ENCODE measurements at regions not wholly inside any gene's neighbourhood (a gene's known extent, or its start where the extent isn't known, plus 50 kb on each side); places are given as distances from the start of the nearest gene placed in this dataset.
"Not testable (repeated sequence)": the region's sequence is repeated elsewhere in the genome, so short reads cannot be mapped to it uniquely, and the experiment has no call there.

- TF ChIP-seq ZFX (IDR thresholded peaks at IDR 0.05; ENCODE audit: borderline replicate concordance) = no peak
- TF ChIP-seq, protein P1, sequence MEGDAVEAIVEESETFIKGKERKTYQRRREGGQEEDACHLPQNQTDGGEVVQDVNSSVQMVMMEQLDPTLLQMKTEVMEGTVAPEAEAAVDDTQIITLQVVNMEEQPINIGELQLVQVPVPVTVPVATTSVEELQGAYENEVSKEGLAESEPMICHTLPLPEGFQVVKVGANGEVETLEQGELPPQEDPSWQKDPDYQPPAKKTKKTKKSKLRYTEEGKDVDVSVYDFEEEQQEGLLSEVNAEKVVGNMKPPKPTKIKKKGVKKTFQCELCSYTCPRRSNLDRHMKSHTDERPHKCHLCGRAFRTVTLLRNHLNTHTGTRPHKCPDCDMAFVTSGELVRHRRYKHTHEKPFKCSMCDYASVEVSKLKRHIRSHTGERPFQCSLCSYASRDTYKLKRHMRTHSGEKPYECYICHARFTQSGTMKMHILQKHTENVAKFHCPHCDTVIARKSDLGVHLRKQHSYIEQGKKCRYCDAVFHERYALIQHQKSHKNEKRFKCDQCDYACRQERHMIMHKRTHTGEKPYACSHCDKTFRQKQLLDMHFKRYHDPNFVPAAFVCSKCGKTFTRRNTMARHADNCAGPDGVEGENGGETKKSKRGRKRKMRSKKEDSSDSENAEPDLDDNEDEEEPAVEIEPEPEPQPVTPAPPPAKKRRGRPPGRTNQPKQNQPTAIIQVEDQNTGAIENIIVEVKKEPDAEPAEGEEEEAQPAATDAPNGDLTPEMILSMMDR (IDR thresholded peaks at IDR 0.05) = no peak
- H3K27ac ChIP-seq = no peak overlapping the region
These were observed 364.2 kb downstream of the MAT2B start for GRCh38 chr5:163869581-163869980.

- TF ChIP-seq ZFX (IDR thresholded peaks at IDR 0.05; ENCODE audit: borderline replicate concordance) = no peak
- TF ChIP-seq, protein P1 (IDR thresholded peaks at IDR 0.05) = no peak
- H3K27ac ChIP-seq = no peak overlapping the region
These were observed 365.0 kb downstream of the MAT2B start for GRCh38 chr5:163870441-163870840.

DNA sequence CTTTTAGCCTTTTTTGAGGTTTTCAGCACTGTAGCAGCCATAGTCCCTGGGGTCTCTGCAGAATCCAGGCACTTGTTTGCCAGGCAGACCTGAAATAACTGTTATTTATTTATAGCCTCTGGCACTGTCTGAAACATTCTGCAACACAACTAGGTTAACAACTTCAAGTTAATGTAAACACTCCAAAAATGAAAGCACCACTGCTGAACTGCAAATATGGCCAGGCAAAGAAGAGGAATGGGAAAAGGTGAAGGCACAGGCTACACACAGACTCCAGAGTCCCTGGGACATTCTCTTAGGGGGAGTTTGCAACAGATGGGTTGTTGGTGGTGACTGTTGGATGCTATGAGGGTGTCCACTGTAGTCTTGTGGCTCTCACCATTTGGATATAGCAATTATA is 369.0 kb downstream of the MAT2B start:
- TF ChIP-seq, protein P1 (IDR thresholded peaks at IDR 0.05) = no peak
- TF ChIP-seq ZFX (IDR thresholded peaks at IDR 0.05; ENCODE audit: borderline replicate concordance) = no peak
- H3K27ac ChIP-seq = no peak overlapping the region

- H3K27ac ChIP-seq = not testable (repeated sequence)
These were observed 369.5 kb downstream of the MAT2B start for GRCh38 chr5:163874912-163875311.

DNA sequence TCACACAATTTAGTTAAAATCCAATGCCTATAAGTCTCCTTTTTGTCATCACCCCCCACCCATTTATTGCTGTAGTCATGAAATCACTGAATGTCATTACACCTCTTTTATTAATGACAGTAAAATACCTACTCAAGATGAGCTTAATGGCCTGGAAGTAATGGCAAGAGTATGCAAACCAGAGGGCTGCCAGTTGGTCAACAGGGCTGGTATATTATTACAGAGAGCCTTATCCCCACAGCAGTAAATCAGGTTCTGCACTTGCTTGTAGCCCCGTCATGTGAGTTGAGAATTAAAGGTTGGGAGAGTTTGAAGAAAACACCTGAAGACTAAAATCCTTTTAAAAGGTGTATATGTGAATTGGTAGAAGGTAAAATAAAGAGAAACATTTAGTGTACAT is 372.4 kb downstream of the MAT2B start:
- H3K27ac ChIP-seq = no peak overlapping the region
- TF ChIP-seq, protein P1 (IDR thresholded peaks at IDR 0.05) = no peak
- no peak for TF ChIP-seq ZFX (IDR thresholded peaks at IDR 0.05; ENCODE audit: borderline replicate concordance)

DNA sequence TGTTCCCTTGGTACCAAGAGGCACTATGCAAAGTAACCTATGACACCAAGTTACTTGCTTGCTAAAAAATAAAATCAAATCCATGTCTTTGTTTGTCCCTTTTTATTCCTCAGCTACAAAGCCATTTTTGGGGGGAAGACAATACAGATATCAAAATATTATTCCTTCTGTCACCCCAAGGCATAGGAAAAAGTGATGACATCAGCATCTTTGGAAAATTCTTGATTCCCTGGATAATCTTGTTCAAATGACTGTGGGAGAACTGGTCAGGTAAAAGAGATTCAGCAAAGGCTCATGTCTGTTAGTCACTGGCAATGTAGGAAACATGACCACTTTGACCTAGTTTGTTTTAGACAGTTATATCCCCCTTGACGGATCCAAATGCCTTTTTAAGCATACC is 373.1 kb downstream of the MAT2B start:
- no peak overlapping the region for H3K27ac ChIP-seq

DNA sequence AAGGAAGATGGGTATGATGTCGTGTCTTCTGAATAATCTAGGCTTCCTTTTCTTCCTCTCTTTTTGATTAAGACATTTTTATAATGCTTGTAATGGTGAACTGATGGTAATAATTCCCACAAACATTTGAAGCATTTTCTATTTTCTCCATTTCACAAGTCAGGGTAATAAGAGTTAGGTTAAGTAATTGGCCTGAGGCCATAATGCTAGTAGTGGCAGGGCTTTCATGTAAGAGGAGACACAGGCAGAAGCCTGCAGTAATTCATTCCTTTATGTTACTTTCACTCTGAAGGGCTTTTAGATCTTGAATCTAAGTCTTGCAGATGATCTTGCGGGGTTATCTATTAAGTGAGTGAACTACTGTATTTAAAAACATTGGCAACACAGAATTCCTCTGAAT is 374.9 kb downstream of the MAT2B start:
- TF ChIP-seq, protein P1 (IDR thresholded peaks at IDR 0.05) = no peak
- no peak for TF ChIP-seq ZFX (IDR thresholded peaks at IDR 0.05; ENCODE audit: borderline replicate concordance)
- no peak overlapping the region for H3K27ac ChIP-seq

More for the DNA sequence above, 373.1 kb downstream of the MAT2B start:
- TF ChIP-seq, protein P1 (IDR thresholded peaks at IDR 0.05) = no peak
- TF ChIP-seq ZFX (IDR thresholded peaks at IDR 0.05; ENCODE audit: borderline replicate concordance) = no peak

- no peak overlapping the region for H3K27ac ChIP-seq
- TF ChIP-seq, protein P1 (IDR thresholded peaks at IDR 0.05) = no peak
- no peak for TF ChIP-seq ZFX (IDR thresholded peaks at IDR 0.05; ENCODE audit: borderline replicate concordance)
These were observed 379.7 kb downstream of the MAT2B start for GRCh38 chr5:163885117-163885516.
